Panc1 (cell line): ENCODE measurements at regions not wholly inside any gene's neighbourhood (a gene's known extent, or its start where the extent isn't known, plus 50 kb on each side); places are given as distances from the start of the nearest gene placed in this dataset.

Experiments used
- ATAC-seq: fragments of 200-7000 bp; cut with Tn5 transposase; 2 replicates; pipeline ENCODE4 v1.9.1; 2020; ENCODE audit warnings: mild to moderate bottlenecking, moderate library complexity
- BruUV-seq: library from RNA; stranded (reverse); fragments of 400-500 nt; replicated peaks from 2 replicates; lab custom pipeline; 2021; lab: Mats Ljungman, UMichigan
- CTCF ChIA-PET: fragments of 300-600 bp; sonication (Branson Sonifier 250); formaldehyde crosslinking; loops from one replicate; lab custom pipeline; 2022; ENCODE audit warnings: antibody characterized with exemption; lab: Charles Lee
- POLR2A ChIA-PET: fragments of 300-600 bp; sonication (Branson Sonifier 250); formaldehyde crosslinking; loops from one replicate; lab custom pipeline; 2022; ENCODE audit warnings: antibody characterized with exemption; lab: Charles Lee
- DNase-seq: peaks from one replicate; pipeline ENCODE4 v3.0.0-alpha.2; 2010; ENCODE audit warnings: low read depth, low spot score
- H3K27ac ChIP-seq: 2 replicates; pipeline ENCODE4 v1.5.1; 2011; ENCODE audit warnings: mild to moderate bottlenecking, low read length, inconsistent platforms
- H3K27me3 ChIP-seq: fragments of 200-500 bp; sonication (Bioruptor generic); 2 replicates; pipeline ENCODE4 v1.6.0; 2014; ENCODE audit warnings: low read length, inconsistent platforms; ENCODE audit not compliant: control insufficient read depth, insufficient read depth
- H3K36me3 ChIP-seq: fragments of 200-500 bp; sonication (Bioruptor generic); 2 replicates; pipeline ENCODE4 v1.5.1; 2014; ENCODE audit warnings: inconsistent platforms, mild to moderate bottlenecking, low read length, moderate library complexity; ENCODE audit not compliant: control insufficient read depth, insufficient read depth
- H3K4me1 ChIP-seq: 2 replicates; pipeline ENCODE4 v1.5.1; 2011; ENCODE audit warnings: inconsistent platforms, mild to moderate bottlenecking, low read length, moderate library complexity; ENCODE audit not compliant: control insufficient read depth, insufficient read depth
- H3K4me3 ChIP-seq, 2 experiments: 2 replicates each; pipeline ENCODE4 v1.5.1; 2011 to 2012; ENCODE audit warnings: low read depth in 2 of 2, low read length in 2 of 2, mild to moderate bottlenecking in 2 of 2, inconsistent platforms in 1 of 2, moderate library complexity in 1 of 2
- H3K9me3 ChIP-seq: fragments of 200-500 bp; sonication (Bioruptor generic); 2 replicates; pipeline ENCODE4 v1.5.1; 2014; ENCODE audit warnings: low read depth, mild to moderate bottlenecking, inconsistent platforms, low read length, moderate library complexity; ENCODE audit not compliant: control insufficient read depth, insufficient read depth
- POLR2AphosphoS5 ChIP-seq: IDR thresholded peaks from 2 replicates; pipeline ENCODE4 v1.6.1; 2012; ENCODE audit warnings: mild to moderate bottlenecking, low read depth, low read length, moderate library complexity
- SIN3A ChIP-seq: IDR thresholded peaks from 2 replicates; pipeline ENCODE4 v1.6.1; 2012; ENCODE audit warnings: low read depth, mild to moderate bottlenecking, low read length, moderate library complexity, borderline replicate concordance; ENCODE audit not compliant: insufficient read depth
- TCF7L2 ChIP-seq: IDR thresholded peaks from 2 replicates; pipeline ENCODE4 v1.6.1; 2011; ENCODE audit warnings: mild to moderate bottlenecking, low read depth, low read length, inconsistent platforms
- in situ Hi-C: cut with HindIII; loops from 2 replicates; pipeline ENCODE4 v1.10.0; 2016; ENCODE audit warnings: low sequenced_read_pairs, low pct_unique_long_range_greater_than_20kb
- intact Hi-C: fragments of 100-400 bp; cut with micrococcal nuclease; formaldehyde crosslinking; loops from one replicate; pipeline ENCODE4 v1.10.0; 2022; ENCODE audit not compliant: unreplicated experiment
- TF ChIP-seq, protein P1 (sequence below), 2 experiments: IDR thresholded peaks; 2 replicates each; pipeline ENCODE4 v1.6.1; 2011 to 2012; ENCODE audit warnings: low read depth in 2 of 2, control low read depth in 1 of 2, low read length in 1 of 2, mild to moderate bottlenecking in 1 of 2, moderate library complexity in 1 of 2; ENCODE audit not compliant: insufficient read depth in 1 of 2
- TF ChIP-seq, protein P2 (sequence below): fragments of 450-650 bp; IDR thresholded peaks from 2 replicates; pipeline ENCODE4 v1.5.1; 2017; ENCODE audit warnings: mild to moderate bottlenecking

DNA sequence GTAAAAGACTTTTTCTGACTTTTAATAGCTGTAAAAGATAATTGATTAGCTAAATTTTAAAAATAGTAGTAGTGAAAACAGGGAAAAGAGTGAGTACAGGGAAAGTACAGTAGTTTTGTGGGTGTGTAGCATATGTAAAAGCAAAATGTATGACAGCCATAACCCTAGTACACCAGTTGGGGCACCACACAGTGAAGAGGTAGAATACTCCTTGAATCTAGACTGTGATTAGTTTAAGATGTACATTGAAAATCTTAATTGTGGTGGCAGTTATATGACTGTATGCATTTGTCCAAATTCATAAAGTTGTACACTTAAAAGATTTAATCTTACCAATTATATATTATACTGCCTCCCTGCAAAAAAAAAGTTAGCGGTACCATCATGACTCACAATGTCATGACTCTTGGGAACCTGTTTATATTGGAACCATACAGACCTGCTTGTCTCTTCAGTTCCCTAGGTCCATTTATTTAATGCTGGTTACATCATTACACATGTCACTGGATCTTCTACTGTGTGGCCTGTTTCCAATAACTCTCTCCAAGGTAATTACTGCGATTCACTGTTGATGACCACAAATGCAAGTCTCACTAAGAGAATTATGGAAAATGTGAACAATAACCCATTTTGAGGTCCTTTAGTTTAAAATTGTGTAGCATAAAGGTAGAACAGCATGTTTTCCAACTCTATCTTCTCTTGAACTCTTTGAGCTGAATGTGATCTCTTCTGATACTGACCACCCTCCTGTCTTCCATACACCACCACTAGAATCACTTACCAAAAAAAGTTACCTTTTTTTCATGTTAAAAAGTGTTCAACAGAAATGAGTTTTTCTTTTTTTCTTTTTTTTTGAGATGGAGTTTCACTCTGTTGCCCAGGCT is 264.2 kb upstream of the AMIGO2 start:
- no peaks in the 10 kb centered on the region for H3K36me3 ChIP-seq
- ChIA-PET CTCF (no interaction called here), POLR2A (no interaction called here)
- no peaks in the 10 kb centered on the region for H3K4me1 ChIP-seq
- TF ChIP-seq, protein P1, sequence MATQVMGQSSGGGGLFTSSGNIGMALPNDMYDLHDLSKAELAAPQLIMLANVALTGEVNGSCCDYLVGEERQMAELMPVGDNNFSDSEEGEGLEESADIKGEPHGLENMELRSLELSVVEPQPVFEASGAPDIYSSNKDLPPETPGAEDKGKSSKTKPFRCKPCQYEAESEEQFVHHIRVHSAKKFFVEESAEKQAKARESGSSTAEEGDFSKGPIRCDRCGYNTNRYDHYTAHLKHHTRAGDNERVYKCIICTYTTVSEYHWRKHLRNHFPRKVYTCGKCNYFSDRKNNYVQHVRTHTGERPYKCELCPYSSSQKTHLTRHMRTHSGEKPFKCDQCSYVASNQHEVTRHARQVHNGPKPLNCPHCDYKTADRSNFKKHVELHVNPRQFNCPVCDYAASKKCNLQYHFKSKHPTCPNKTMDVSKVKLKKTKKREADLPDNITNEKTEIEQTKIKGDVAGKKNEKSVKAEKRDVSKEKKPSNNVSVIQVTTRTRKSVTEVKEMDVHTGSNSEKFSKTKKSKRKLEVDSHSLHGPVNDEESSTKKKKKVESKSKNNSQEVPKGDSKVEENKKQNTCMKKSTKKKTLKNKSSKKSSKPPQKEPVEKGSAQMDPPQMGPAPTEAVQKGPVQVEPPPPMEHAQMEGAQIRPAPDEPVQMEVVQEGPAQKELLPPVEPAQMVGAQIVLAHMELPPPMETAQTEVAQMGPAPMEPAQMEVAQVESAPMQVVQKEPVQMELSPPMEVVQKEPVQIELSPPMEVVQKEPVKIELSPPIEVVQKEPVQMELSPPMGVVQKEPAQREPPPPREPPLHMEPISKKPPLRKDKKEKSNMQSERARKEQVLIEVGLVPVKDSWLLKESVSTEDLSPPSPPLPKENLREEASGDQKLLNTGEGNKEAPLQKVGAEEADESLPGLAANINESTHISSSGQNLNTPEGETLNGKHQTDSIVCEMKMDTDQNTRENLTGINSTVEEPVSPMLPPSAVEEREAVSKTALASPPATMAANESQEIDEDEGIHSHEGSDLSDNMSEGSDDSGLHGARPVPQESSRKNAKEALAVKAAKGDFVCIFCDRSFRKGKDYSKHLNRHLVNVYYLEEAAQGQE (IDR thresholded peaks at IDR 0.05; ENCODE audit: insufficient read depth in 1 of 2, low read depth in 2 of 2, low read length in 1 of 2) = no peak
- TF ChIP-seq TCF7L2 (no peak), SIN3A (no peak)
- TF ChIP-seq, protein P2, sequence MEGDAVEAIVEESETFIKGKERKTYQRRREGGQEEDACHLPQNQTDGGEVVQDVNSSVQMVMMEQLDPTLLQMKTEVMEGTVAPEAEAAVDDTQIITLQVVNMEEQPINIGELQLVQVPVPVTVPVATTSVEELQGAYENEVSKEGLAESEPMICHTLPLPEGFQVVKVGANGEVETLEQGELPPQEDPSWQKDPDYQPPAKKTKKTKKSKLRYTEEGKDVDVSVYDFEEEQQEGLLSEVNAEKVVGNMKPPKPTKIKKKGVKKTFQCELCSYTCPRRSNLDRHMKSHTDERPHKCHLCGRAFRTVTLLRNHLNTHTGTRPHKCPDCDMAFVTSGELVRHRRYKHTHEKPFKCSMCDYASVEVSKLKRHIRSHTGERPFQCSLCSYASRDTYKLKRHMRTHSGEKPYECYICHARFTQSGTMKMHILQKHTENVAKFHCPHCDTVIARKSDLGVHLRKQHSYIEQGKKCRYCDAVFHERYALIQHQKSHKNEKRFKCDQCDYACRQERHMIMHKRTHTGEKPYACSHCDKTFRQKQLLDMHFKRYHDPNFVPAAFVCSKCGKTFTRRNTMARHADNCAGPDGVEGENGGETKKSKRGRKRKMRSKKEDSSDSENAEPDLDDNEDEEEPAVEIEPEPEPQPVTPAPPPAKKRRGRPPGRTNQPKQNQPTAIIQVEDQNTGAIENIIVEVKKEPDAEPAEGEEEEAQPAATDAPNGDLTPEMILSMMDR = no peak
- no peak overlapping the region for H3K4me3 ChIP-seq
- intact Hi-C loops (no loop called here), in situ Hi-C loops (no loop called here)
- DNase-seq (no peak), ATAC-seq (no peak)
- no TSS peak for BruUV-seq
- no peaks in the 10 kb centered on the region for H3K9me3 ChIP-seq
- no peaks in the 10 kb centered on the region for H3K27me3 ChIP-seq
- H3K27ac ChIP-seq = no peak overlapping the region

DNA sequence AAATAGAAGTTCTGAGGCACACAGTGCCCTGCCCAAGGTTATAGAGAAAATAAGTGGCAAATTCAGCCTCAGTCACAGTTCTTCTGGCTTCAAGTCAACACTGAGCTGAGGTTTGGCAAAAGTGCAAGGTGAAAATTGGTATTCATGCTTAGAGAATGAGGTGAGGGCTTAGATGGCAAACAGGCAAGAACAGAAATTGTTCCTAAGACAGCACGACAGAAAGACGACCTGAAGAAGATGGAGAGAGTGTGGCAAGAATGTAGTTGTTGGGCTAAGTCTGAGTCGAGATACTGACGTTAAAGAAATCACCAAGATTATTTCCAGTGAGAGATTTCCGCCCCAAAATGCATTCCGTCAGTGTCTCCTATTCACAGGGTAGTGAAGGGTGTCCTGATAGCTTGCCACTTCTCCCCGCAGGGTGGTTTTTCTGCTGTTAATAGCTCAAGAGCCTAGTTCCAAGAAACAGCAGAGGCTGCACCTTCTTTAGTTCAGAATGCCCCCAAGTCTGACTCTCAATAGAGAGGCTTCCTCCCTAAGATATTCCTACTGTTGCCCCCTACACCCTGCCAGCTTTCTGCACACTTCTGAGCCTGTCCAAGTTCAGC is 260.8 kb upstream of the AMIGO2 start:
- BruUV-seq = no TSS peak

More for the DNA sequence above, 260.8 kb upstream of the AMIGO2 start:
- no peak for TF ChIP-seq SIN3A
- TF ChIP-seq TCF7L2 = no peak
- no peak for TF ChIP-seq POLR2AphosphoS5
- TF ChIP-seq, protein P2 = no peak
- TF ChIP-seq, protein P1 (IDR thresholded peaks at IDR 0.05; ENCODE audit: insufficient read depth in 1 of 2, low read depth in 2 of 2, low read length in 1 of 2) = no peak
- Histone ChIP-seq H3K36me3 (no peaks in the 10 kb centered on the region), H3K27ac (no peak overlapping the region), H3K27me3 (no peaks in the 10 kb centered on the region), H3K4me3 (no peak overlapping the region), H3K9me3 (no peaks in the 10 kb centered on the region; the same call in 1 of the 2 replicates), H3K4me1 (no peaks in the 10 kb centered on the region)
- CTCF ChIA-PET = no interaction called here
- POLR2A ChIA-PET = no interaction called here
- in situ Hi-C loops (no loop called here), intact Hi-C loops (no loop called here)
- no peak for DNase-seq
- no peak for ATAC-seq
